ENCODE measurements at regions not wholly inside any gene's neighbourhood (a gene's known extent, or its start where the extent isn't known, plus 50 kb on each side); places are given as distances from the start of the nearest gene placed in this dataset.

- TF ChIP-seq POLR2A (IDR thresholded peaks at IDR 0.05; ENCODE audit: low read depth, low read length) = no peak
- no peak for TF ChIP-seq TAF1 (IDR thresholded peaks at IDR 0.05; ENCODE audit: low read depth, low read length)
- no peak for TF ChIP-seq POLR2AphosphoS5 (IDR thresholded peaks at IDR 0.05; ENCODE audit: low read depth, low read length)
- TF ChIP-seq SPI1 (IDR thresholded peaks at IDR 0.05; ENCODE audit: low read depth, low read length) = no peak
- no peak for TF ChIP-seq PAX5 (IDR thresholded peaks at IDR 0.05; ENCODE audit: insufficient read depth, low read length, severe bottlenecking)
These were observed 76.1 kb upstream of the MAPRE2 start for GRCh38 chr18:34965108-34965507.
